ENCODE measurements at regions not wholly inside any gene's neighbourhood (a gene's known extent, or its start where the extent isn't known, plus 50 kb on each side); places are given as distances from the start of the nearest gene placed in this dataset.

DNA sequence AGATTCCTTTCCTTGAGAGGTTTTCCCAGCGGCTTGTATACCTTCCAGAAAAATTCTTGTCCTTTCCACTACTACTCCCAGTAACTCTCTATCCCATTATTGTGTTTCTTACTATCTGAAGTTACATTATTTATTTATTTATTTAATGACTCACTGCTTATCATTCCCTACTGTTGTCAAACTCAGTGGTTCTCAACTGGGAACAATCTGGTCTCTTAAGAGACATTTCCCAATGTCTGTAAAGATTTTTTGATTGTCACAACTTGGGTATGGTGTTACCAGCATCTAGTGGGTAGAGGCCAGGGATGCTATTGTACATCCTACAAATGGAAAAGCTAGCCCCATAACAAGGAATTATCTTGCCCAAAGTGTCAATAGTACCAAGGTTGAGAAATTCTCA lies 771.5 kb upstream of the ADGRL2 start:
- H3K4me1 ChIP-seq, result no peaks in the 10 kb centered on the region
- intact Hi-C loops (cut with micrococcal nuclease; ENCODE audit: unreplicated experiment), result no loop called here
- Mint-ChIP-seq H3K4me1 (ENCODE audit: low read depth, unreplicated experiment) (no peaks in the 10 kb centered on the region), H3K27me3 (ENCODE audit: insufficient read depth, unreplicated experiment) (no peaks in the 10 kb centered on the region), H3K27ac (ENCODE audit: unreplicated experiment) (no peak overlapping the region), H3K4me3 (ENCODE audit: unreplicated experiment) (no peak overlapping the region), H3K36me3 (ENCODE audit: insufficient read depth, unreplicated experiment) (no peaks in the 10 kb centered on the region), H3K9me3 (ENCODE audit: unreplicated experiment) (no peaks in the 10 kb centered on the region)
- no peak for DNase-seq
- no peaks in the 10 kb centered on the region for H3K27me3 ChIP-seq (replicated peaks; ENCODE audit: control insufficient read depth, insufficient read depth, low read length)
- H3K4me3 ChIP-seq (ENCODE audit: low read depth, low read length), result no peak overlapping the region
- H3K9me3 ChIP-seq, result no peaks in the 10 kb centered on the region
- ChIA-PET CTCF (no interaction called here), POLR2A (no interaction called here)
- BruUV-seq (replicated peaks), result no TSS peak
- TF ChIP-seq, protein P1, sequence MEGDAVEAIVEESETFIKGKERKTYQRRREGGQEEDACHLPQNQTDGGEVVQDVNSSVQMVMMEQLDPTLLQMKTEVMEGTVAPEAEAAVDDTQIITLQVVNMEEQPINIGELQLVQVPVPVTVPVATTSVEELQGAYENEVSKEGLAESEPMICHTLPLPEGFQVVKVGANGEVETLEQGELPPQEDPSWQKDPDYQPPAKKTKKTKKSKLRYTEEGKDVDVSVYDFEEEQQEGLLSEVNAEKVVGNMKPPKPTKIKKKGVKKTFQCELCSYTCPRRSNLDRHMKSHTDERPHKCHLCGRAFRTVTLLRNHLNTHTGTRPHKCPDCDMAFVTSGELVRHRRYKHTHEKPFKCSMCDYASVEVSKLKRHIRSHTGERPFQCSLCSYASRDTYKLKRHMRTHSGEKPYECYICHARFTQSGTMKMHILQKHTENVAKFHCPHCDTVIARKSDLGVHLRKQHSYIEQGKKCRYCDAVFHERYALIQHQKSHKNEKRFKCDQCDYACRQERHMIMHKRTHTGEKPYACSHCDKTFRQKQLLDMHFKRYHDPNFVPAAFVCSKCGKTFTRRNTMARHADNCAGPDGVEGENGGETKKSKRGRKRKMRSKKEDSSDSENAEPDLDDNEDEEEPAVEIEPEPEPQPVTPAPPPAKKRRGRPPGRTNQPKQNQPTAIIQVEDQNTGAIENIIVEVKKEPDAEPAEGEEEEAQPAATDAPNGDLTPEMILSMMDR (IDR thresholded peaks at IDR 0.05; ENCODE audit: insufficient read depth in 1 of 2, low read depth in 1 of 2, low read length in 1 of 2, severe bottlenecking in 1 of 2, unreplicated experiment in 1 of 2), result no peak
- H3K36me3 ChIP-seq (ENCODE audit: control insufficient read depth, insufficient read depth, low read length), result no peaks in the 10 kb centered on the region

DNA sequence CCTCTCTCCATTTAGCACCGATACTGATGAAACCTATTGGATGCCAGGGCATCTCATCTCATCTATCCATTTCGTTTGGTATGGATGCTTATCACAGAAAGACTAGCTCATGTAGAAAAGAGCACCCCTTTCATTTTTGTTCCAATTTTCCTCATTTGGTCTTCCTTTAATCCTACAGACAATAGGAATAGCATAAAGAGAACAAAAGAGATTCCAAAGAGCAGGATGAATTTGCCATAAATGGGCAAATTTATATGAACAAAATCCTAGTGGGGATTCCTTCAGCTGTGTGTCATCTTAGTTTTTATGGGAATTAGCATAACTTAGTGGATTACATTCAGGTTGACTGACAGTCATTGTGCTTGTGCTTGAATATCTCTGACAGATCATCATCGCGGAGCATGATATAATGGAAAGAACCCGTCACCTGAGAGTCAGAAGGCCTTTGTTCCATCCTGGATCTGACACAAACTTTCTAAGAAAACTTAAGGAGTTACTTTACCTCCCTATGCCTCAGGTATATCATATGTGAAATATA lies 777.5 kb upstream of the ADGRL2 start:
- intact Hi-C loops (cut with micrococcal nuclease; ENCODE audit: unreplicated experiment), result no loop called here
- H3K36me3 Mint-ChIP-seq (ENCODE audit: insufficient read depth, unreplicated experiment), result no peaks in the 10 kb centered on the region
- H3K4me1 Mint-ChIP-seq (ENCODE audit: low read depth, unreplicated experiment), result no peaks in the 10 kb centered on the region
- no peaks in the 10 kb centered on the region for H3K4me1 ChIP-seq
- no peaks in the 10 kb centered on the region for H3K27me3 ChIP-seq (replicated peaks; ENCODE audit: control insufficient read depth, insufficient read depth, low read length)
- H3K27ac Mint-ChIP-seq (ENCODE audit: unreplicated experiment), result no peak overlapping the region
- H3K4me3 ChIP-seq (ENCODE audit: low read depth, low read length), result no peak overlapping the region
- CTCF ChIA-PET, result no interaction called here
- POLR2A ChIA-PET, result no interaction called here
- H3K9me3 Mint-ChIP-seq (ENCODE audit: unreplicated experiment), result no peaks in the 10 kb centered on the region
- no TSS peak for BruUV-seq (replicated peaks)
- no peaks in the 10 kb centered on the region for H3K27me3 Mint-ChIP-seq (ENCODE audit: insufficient read depth, unreplicated experiment)
- TF ChIP-seq, protein P1 (IDR thresholded peaks at IDR 0.05; ENCODE audit: insufficient read depth in 1 of 2, low read depth in 1 of 2, low read length in 1 of 2, severe bottlenecking in 1 of 2, unreplicated experiment in 1 of 2), result no peak
- no peaks in the 10 kb centered on the region for H3K9me3 ChIP-seq
- no peak for DNase-seq
- no peak overlapping the region for H3K4me3 Mint-ChIP-seq (ENCODE audit: unreplicated experiment)
- H3K36me3 ChIP-seq (ENCODE audit: control insufficient read depth, insufficient read depth, low read length), result no peaks in the 10 kb centered on the region

DNA sequence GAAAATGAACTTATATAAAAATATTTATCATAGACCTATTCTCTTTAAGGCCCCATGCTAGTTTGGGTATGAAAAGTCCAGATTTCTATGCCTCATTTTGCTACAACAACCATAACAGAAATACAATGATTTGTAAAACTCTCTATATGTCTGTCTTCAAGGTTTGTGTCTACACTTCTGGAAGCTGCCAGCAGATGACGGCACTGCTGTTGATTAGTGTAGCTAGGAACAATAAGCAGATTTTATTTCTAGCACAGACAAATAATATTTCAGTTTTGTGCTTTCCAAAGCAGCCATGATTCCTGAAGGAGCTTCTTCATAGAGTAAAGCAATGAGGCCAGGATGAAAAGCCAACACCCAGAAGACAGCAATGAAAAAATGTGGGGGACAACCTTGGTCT lies 779.6 kb upstream of the ADGRL2 start:
- Histone ChIP-seq H3K36me3 (ENCODE audit: control insufficient read depth, insufficient read depth, low read length) (no peaks in the 10 kb centered on the region), H3K27me3 (replicated peaks; ENCODE audit: control insufficient read depth, insufficient read depth, low read length) (no peaks in the 10 kb centered on the region), H3K4me1 (no peaks in the 10 kb centered on the region), H3K9me3 (no peaks in the 10 kb centered on the region), H3K4me3 (ENCODE audit: low read depth, low read length) (no peak overlapping the region)
- ChIA-PET CTCF (no interaction called here), POLR2A (no interaction called here)
- no peak for DNase-seq
- intact Hi-C loops (cut with micrococcal nuclease; ENCODE audit: unreplicated experiment), result no loop called here
- Mint-ChIP-seq H3K9me3 (ENCODE audit: unreplicated experiment) (no peaks in the 10 kb centered on the region), H3K4me1 (ENCODE audit: low read depth, unreplicated experiment) (no peaks in the 10 kb centered on the region), H3K27me3 (ENCODE audit: insufficient read depth, unreplicated experiment) (no peaks in the 10 kb centered on the region), H3K36me3 (ENCODE audit: insufficient read depth, unreplicated experiment) (no peaks in the 10 kb centered on the region), H3K4me3 (ENCODE audit: unreplicated experiment) (no peak overlapping the region), H3K27ac (ENCODE audit: unreplicated experiment) (no peak overlapping the region)
- no TSS peak for BruUV-seq (replicated peaks)
- TF ChIP-seq, protein P1 (IDR thresholded peaks at IDR 0.05; ENCODE audit: insufficient read depth in 1 of 2, low read depth in 1 of 2, low read length in 1 of 2, severe bottlenecking in 1 of 2, unreplicated experiment in 1 of 2), result no peak

Measured in Caco-2 (cell line).